NCI-H1694 treated with DMSO at 0.1 percent for 48 hours (cell line): ENCODE measurements at regions not wholly inside any gene's neighbourhood (a gene's known extent, or its start where the extent isn't known, plus 50 kb on each side); places are given as distances from the start of the nearest gene placed in this dataset.
"Not testable (repeated sequence)": the region's sequence is repeated elsewhere in the genome, so short reads cannot be mapped to it uniquely, and the experiment has no call there.

Source experiments
- DNase-seq: peaks from one replicate; lab custom pipeline; 2025; lab: John Stamatoyannopoulos, UW

DNA sequence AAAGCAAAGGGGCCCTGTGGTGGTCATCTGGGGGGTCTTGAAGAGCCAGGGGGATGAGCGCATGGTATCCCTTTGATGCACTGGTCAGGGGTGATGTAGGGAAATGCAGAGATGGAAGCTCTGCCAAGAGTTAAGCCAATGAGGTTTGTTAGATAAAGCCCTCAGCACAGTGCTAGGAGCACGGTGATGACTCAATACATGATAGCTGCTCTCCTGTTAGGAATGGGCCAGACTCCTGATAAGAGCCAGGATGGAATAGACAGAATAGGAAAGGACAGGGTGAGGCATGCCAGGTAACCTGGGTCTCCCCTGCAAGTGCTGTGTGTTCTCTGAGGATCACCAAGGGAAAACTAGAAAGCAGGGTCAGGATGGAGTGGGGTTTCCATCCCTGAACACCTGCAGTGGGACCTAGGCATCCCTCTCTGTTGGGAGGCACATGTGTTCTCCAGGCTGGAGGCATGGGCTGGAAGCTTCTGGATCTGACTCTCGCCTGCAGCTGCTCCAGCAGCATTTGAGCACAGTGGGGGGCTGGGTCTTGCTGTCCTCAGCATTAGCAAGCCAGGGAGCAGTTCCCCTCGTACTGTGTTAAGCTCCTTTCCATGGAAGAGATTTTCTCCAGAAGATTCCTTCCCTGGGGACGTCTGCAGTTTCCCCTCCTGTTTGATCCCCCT is 71.8 kb upstream of the TIAM2 start:
- DNase-seq: no peak

DNA sequence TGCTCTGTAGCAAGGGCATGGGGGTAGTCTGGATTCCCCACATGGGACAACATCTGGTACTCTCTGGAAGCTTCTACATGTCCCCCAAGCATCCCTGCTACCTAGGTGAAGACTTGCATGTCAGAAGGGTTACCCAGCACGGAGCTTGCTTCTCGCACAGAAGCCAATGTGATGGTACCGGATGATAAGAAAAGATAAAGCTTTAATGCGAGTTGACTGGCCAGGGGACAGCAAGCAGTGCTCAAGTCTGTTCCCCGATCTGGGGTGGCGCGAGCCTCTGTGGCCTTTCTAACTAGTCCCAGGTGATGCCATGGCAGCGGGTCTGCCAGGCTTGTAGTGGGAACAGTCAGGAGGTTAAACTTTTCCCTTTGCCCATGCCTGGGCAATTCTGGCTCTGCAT is 70.0 kb upstream of the TIAM2 start:
- DNase-seq: no peak

DNA sequence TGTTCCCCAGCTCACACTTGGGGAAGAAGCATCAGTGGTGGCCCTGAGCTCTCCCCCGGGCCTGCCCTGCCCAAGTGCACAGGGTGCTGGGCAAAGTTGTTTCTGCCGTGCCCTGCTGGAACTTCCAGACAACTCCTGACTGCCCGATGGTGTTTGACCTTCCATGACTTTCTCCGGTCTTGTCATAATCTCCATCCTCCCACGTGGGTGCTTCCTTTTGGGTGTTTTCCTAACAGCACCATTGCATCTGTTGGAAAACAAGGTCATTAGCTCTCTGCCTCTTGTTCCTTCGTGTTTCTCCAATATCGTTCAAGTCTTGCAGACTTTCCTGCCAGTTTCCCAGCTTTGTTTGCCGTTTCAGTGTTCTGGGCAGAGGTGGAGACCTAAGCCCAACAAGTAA is 68.7 kb upstream of the TIAM2 start:
- no peak for DNase-seq

DNA sequence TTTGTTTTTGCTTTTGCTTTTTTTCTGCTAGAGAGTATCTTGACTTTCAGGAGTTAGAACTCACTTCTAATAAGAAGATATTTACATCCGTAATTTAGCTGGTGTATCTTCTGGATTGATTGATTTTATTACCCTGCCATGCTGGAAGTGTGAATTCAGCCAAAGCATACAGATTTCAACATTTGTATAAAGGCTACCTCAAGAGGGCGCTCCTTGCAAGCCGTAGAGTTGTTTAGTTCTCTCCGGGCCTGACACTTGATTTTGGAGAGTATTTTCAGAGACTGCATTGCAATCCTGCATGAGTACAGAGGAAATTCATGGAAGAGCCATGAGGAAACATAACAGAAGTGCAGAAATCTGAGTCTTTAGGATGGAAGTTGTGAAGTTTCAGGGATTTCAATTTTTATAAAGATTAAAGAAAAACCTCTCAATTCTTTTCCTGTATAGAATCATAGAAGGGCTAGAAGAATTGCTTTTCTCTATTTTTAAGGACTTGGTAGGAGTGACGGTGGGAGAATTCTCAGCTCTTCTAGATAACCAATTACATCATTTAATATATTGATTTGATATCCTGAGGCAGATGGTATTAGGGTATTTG is 66.7 kb upstream of the TIAM2 start:
- peak; percentile 80 for DNase-seq

DNA sequence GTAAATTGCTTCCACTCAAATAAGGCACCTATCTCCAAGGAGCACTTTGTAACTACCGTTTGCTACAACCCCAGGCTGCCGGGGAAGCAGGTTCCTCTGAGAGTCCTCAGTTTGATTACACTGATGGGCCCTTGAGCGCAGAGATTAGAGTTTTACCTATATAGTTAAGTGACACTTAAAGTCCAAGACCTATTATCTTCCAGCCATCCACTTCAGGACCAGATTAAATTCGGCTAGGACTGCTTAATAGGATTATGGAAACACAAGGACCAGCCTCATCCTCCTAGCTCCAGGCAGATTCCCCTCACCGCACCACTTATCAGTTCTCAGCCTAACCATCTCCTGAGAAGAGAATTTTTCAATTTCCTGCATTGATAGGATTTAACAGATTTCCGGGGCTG is 64.7 kb upstream of the TIAM2 start:
- no peak for DNase-seq

DNA sequence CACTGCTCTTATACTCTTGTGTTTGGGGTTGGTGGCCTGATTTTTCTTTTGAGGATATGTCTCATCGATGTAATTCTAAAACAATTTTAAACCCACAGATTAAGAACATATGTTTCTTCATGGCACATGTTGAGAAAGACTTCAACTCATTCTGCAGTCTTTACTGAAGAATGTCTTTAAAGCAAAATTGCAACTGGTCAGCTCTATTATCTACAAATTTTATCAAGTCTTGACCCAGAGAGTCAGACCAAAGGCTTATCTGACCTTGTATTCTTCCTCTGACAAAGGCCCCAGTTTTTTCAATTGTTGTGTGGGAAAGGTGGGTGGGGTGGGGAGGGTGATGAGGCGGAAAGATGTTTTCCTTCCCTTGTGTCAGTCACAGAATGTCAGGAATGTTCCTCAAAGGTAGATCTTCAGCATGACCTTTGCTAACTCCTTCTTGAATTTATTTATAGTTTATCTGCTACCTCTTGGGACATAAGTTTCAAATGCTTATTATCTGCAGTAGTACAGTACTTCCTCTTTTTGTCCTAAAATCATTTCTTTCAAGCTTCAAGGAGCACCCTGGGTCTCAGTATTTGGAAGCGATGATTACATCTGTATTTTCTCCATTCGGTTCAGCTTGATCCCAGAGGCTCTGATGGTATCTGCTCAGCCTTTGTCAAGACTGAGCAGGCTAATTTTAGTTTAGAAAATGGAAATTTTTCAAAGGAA is 63.2 kb upstream of the TIAM2 start:
- no peak for DNase-seq

DNA sequence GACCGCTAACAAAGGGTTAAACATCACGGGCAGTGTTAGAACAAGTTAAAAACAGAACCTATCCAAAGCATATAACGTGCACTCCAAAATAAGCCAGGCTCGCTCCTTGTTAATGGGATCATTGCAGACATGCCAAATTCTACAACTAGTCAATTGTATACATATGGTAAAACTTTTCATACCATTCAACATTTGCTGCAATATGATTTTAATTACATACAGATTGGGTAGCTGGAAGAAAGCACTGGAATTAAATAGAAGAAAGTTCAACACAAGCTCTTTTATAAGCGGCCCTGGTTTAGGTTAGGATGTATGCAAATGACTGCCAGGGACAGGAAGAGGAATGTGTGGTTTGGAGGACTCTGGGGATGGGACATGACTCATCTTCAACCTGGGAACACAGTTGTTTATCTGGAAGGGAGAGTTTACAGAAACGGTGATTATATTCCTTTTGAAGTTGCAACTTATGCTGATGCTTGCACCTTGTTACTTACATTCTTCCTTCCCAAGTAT is 62.5 kb upstream of the TIAM2 start:
- no peak for DNase-seq

DNA sequence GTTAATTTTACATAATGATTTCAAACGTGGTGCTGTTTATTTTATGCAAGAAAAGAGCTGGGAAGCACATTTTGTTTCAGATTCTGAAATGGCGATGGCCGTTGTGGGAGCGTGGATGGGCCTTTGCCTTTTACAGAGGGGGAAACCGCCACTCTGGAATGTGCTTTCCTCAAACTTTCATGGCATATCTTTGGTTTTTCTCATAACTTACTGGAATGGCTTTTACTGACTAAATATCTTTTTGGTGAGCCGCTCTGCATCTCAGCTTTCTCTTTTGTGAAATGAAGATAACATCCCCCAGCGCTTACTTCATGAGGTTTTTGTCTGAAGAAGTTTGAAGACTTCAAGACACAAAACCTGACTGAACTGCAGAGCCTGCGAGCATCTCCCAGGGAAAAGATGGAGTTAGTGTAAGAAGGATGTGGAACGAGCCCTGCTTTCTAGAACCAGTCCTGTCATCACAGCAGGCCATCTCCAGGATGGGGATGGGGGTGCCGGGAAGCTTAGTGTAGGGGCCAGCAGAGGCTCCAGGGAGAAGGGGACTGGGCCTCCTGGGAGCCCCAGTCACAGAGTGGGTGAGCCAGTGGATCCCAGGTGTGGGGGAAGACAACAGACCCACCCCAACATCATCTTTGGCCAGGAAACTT is 61.8 kb upstream of the TIAM2 start:
- no peak for DNase-seq

DNA sequence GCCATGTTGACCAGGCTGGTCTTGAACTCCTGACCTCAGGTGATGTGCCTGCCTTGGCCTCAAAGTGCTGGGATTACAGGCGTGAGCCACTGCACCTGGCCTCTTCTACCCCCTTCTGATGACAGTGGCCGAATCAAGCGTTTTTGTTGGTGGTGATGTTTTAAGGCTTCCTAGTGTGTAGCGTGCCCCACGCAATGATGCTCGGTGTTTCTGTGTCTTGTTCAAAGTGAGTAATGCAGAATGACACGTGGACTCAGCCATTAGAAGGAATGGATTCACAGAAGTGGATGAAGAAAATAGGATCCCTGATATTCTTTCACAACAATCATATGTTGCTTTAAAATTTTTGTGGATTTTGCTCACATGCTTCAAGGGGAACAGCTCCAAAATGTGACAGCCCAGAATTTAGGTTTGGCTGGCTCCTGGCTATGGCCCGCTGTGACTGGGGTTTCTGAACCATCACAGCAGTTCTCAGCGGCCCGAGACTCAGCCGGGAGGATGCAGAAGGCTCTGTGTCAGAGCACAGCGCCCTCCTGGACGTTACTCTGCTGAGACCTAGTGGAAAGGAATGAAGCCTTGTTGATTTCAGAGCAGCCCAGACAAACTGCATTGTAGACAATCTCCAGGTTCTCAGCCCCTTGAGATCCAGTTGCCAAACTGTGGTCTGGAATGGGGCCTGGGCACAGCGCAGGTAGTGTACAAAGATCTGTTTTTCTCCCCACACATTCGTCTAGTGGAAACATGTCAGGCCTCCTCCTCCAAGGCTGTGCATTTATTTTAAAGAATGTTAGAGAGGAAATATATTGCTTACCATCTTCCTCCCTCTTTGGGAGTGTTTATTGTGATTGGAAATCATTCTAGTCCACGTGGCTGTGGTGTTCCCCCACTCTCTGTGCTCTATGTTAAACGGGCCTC is 57.6 kb upstream of the TIAM2 start:
- peak; percentile 2 for DNase-seq

DNA sequence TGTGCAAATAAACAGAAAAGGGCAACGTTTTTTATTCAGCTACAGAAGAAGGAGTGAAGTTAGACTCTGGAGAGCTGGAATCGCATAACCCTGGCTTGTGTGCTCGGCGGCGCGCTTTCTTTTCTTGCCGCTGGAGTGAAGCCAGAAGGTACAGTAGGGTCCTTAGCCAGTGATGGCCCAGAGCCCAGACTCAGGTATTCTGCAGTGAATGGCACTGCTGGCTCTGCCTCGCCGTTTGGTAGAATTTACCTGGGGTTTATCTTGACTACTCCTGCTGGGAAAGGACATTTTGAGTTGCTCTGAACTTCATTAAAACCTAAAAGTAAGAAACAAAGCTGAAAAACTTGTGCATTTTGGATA is 56.9 kb upstream of the TIAM2 start:
- DNase-seq: no peak

DNA sequence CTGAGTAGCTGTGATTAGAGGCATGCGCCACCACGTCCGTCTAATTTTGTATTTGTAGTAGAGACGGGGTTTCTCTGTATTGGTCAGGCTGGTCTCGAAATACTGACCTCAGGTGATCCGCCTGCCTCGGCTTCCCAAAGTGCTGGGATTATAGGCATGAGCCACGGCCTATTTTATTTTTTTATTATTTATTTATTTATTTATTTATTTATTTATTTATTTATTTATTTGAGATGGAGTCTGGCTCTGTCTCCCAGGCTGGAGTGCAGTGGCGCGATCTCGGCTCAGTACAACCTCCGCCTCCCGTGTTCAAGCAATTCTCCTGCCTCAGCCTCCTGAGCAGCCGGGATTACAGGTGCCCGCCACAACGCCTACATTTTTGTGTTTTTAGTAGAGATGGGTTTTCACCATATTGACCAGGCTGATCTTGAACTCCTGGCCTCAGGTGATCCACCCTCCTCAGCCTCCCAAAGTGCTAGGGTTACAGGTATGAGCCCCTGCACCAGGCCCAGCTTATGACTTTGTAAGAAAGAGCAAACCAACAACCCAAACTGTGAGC is 56.3 kb upstream of the TIAM2 start:
- not testable (repeated sequence) for DNase-seq

DNA sequence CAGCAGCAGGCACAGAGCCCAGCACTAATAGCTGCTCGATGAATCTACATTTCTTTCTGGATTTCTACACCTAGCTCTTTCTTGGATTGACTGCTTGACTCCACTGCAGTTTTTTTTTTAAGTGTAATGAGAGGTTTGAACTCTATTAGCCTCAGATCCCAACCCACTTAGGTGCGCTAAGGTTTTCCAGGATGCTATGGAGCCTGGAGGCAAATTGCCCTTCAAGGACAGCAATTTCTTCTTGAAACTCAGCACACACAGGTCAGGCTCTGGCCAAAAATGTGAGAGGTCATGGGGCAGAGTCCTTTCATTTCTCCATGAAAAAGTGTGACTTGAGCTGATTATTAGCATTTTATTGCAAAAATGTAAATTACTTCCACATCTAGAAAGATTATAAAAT is 52.3 kb upstream of the TIAM2 start:
- DNase-seq: no peak

DNA sequence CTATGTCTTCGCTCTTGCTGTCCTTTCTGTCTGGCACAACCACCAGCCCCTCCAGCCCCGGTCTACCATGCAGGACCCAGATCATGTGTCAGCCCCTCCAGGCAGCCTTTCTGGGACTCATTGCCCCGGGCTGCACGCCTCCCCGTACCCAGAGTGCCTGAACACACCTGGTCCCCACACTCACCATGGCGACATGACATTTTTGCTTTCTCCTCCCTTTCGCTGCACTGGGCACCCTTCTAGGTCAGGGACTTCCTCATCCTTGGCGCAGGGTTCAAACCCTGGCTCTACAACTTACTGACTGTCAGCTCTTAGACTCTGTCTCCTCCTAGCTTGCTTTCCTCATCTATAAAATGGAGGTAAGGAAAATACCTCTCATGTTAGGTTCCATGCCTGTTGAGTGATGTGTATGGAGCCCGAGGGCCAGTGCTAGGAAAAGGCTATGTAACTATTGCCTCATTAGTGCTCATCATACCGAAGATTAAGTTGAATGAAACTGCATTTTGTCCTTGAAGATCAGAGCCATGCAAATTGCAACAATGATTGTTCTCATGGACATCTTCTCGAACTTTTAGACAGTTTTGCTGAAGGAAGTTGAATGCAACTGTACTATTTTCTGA is 49.7 kb upstream of the TIAM2 start:
- DNase-seq: no peak
